ENCODE measurements at regions not wholly inside any gene's neighbourhood (a gene's known extent, or its start where the extent isn't known, plus 50 kb on each side); places are given as distances from the start of the nearest gene placed in this dataset.

DNA sequence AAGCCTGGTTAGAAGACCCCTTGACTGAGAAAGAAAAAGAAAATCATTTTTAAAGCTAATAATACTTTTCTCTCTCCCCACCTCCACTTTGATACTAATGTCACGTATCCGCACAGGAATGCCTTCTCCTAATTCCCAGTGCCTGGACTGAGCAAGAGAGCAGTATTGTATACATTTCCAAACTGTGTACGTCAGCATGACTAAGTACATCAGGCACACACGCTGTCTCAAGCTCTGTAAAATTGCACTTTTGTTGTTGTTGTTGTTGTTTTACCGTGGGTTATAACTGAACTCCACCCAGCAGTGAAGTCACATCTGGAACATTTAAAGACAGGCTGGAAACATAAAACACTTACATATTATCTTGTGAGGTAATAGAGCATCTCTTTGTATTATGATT, 407.6 kb downstream of the DNAH5 start:
- DNase-seq: no peak
- TF ChIP-seq POLR2A (IDR thresholded peaks at IDR 0.05; ENCODE audit: low read length) (no peak), GATA1 (IDR thresholded peaks at IDR 0.05; ENCODE audit: low read depth, low read length) (no peak)

DNA sequence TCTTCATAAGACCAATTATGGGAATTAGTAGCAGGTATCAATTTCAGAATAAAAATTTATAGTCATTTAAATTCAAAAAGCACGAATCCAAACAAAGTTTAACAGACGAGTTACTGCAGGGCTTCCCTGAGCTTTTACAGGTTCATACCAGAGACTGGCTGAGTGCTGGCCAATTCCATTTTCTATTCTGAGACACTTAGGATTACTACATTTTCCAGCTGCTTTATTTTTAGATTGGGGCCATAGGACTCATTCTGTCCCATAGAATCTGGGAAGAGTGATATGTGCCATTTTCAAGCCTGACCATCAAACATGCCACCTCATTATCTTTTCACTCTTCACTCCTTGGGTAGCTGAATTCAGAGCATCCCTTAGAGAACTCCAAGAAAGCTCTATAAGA, 410.7 kb downstream of the DNAH5 start:
- TF ChIP-seq GATA1 (IDR thresholded peaks at IDR 0.05; ENCODE audit: low read depth, low read length) (no peak), POLR2A (IDR thresholded peaks at IDR 0.05; ENCODE audit: low read length) (no peak)

DNA sequence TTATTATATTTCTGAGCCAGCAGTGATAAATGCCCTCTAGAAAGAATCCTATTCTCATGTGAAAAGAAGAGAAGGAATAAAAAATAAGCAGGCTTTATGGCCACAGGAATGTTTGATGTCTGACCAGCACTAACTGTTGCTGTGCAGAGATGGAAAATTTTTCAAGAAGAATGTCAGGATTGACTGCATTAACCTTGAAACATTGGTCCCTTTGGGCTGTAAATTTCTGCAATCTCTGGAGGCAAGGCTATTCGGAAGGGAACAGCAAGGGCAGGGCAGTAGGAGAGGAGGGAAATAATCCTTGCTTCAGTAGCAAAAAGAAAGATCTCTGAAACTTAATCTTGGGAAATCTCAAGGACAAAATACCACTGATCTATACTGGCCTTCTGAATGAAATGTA, 415.2 kb downstream of the DNAH5 start:
- DNase-seq: no peak
- no peak for TF ChIP-seq GATA1 (IDR thresholded peaks at IDR 0.05; ENCODE audit: low read depth, low read length)

More for the DNA sequence above, 410.7 kb downstream of the DNAH5 start:
- DNase-seq: no peak

DNA sequence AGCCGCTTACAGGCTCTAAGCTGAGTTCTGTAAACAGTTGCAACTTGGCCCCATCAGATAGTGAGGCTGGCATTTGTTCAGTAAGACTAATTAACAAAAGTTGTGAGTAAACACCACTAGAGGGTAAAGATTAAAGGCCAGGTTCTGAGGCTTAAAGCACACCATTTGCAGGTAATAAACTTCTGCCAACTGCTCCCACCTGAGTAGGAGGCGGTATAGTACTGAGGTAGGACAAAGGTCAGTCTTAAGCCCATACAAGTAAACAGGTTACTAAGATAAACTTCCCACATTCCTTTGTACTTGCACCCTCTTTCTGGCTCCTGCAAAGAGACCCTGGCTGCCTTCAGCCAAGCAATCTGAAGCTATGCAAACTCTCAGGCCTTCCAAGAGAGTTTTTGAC, 419.6 kb downstream of the DNAH5 start:
- no peak for TF ChIP-seq GATA1 (IDR thresholded peaks at IDR 0.05; ENCODE audit: low read depth, low read length)
- TF ChIP-seq POLR2A (IDR thresholded peaks at IDR 0.05; ENCODE audit: low read length): no peak
- no peak for DNase-seq

DNA sequence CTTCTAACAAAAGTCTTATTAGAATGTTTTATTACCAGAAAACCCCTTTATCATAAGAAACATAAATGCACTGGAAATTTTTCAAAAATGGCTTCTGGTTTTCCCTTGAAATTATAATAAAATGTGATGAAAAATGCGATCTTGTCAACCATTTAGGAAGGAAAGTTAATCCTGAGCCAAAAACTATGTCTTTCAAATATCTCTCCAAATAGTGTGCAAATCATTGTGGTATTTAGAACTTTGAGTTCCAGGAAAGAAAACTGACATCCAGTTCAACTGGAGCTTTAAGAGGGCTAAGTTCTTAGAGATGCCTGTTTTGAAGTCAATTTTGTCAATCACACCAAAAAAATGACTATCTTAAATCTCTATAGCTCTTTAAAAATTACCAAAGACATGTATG, 425.4 kb downstream of the DNAH5 start:
- TF ChIP-seq GATA1 (IDR thresholded peaks at IDR 0.05; ENCODE audit: low read depth, low read length): no peak
- TF ChIP-seq POLR2A (IDR thresholded peaks at IDR 0.05; ENCODE audit: low read length): no peak
- DNase-seq: no peak

DNA sequence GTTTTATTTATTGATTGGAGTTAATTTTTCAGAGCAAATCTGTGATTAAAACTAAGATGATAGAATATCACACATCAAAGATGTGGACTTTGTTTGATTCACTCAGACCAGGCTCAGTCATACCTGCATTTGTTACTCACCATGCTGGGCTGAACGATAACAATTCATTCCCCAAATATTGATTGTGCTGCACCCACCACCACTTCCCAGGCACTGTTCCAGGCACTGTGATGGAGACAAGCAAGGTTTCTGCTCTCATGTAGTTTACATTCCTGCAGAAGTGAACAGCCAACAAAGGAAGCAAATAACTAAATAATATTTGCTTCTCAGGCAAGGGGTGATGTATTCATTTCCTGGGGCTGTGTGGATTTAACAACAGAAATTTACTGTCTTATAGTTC, 428.3 kb downstream of the DNAH5 start:
- TF ChIP-seq POLR2A (IDR thresholded peaks at IDR 0.05; ENCODE audit: low read length): no peak
- no peak for TF ChIP-seq GATA1 (IDR thresholded peaks at IDR 0.05; ENCODE audit: low read depth, low read length)
- no peak for DNase-seq

DNA sequence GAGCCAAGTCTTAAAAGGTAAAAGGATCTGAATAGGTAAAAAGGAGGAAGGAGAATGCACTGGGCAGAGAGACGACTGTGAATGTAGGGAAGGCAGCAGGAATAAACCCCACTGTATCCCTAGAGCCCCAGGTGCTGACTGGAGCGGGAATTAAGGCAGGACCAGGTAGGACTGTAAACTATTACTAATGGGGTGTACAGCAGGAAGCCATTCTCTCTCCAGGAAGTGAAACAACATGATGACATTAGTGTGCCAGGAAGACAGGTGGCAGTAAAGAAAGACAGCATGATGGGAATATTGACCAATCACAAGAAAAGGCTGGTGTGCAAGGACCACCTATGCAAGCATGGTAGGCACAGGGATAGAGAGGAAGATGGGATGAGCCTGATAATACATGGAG, 433.0 kb downstream of the DNAH5 start:
- TF ChIP-seq GATA1 (IDR thresholded peaks at IDR 0.05; ENCODE audit: low read depth, low read length): no peak
- no peak for TF ChIP-seq POLR2A (IDR thresholded peaks at IDR 0.05; ENCODE audit: low read length)
- no peak for DNase-seq

DNA sequence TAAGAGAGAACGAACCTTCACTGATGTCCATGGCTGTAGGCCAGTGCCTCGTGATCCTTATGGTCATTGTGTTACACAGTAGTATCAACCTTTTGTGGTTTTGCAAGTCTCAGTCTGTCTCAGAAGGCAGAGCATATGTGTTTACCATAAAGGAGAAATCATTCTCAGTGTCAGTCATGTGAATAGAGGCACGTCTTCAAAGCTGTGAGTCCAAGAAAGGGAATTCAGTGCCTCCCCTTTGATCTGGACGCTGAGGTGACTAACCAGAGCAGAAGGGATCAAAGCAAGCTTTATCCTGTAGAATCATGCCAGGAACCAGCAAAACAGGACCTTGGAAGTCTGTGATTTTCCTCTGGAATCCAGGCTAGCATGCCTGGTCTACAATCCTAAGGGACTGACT, 433.9 kb downstream of the DNAH5 start:
- TF ChIP-seq GATA1 (IDR thresholded peaks at IDR 0.05; ENCODE audit: low read depth, low read length) (no peak), POLR2A (IDR thresholded peaks at IDR 0.05; ENCODE audit: low read length) (no peak)

DNA sequence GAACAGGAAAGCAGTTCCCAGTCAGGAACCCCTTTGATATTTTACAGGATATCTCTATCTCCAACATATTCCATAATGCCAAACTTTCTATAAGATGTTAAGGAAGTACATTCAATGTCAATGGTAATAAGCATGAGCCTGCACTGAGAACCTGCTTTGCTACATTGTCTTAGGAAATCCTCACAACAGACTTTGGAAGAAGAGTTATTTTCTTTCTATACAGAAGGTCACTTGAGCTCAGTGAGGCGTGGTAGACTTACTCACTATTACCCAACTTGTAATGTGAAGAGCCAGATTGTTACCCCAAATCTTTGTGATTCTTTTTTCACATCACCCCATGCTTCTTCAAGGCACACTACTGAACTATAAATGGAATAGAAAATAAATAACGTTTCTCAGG, 435.9 kb downstream of the DNAH5 start:
- TF ChIP-seq GATA1 (IDR thresholded peaks at IDR 0.05; ENCODE audit: low read depth, low read length): no peak
- DNase-seq: no peak

More for the DNA sequence above, 433.9 kb downstream of the DNAH5 start:
- no peak for DNase-seq

DNA sequence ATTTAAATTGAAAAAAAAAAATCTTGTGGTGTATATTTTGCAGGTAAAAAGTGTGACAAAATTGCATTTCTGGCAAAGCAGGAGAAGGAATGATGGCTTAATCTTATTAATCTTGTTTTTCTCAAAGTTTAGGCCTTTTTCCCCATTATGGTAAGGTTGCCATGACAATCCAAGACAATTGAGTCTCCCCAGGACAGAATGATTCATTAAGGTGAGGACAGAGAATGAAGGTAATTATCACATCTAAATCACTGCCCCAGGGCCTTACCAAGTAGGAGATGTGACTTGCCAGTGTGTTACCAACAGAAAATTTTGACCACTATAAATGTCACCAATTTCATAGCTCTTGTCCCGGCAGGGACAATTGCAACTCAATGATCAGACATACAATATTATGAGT, 439.2 kb downstream of the DNAH5 start:
- DNase-seq: no peak
- TF ChIP-seq POLR2A (IDR thresholded peaks at IDR 0.05; ENCODE audit: low read length) (no peak), GATA1 (IDR thresholded peaks at IDR 0.05; ENCODE audit: low read depth, low read length) (no peak)

DNA sequence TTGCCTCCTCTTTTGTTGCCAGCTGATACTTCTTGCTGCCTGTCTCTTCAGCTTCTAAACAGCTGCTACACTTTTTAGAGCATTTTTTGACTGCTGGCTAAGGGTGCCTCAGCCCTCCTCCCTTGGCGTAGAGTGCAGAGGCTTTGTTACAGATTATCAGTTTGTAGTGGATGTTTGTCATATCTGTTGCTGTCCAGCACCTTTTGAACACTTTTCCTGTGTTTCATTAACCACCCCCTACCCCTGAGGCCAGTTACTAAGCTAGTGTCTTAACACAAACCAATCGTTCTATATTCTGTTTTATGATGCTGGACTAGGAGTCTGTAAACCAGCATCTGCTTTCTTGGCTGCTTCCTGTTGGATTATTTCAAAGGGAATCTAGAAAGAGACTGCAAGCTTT, 441.5 kb downstream of the DNAH5 start:
- TF ChIP-seq POLR2A (IDR thresholded peaks at IDR 0.05; ENCODE audit: low read length) (no peak), GATA1 (IDR thresholded peaks at IDR 0.05; ENCODE audit: low read depth, low read length) (no peak)
- no peak for DNase-seq

DNA sequence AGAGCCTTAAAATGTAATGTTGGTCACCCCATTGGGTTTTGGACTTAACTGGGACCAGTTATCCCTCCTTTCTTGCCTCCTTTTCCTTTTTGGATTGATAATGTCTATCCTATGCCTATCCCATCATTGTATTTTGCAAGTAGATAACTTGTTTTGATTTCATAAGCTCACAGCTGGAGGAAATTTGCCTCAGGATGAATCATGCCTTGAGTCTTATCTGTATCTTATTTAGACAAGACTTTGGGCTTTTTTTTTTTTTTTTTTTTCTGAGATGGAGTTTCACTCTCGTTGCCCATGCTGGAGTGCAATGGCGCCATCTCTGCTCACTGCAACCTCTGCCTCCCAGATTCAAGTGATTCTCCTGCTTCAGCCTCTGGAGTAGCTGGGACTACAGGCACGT, 443.3 kb downstream of the DNAH5 start:
- TF ChIP-seq GATA1 (IDR thresholded peaks at IDR 0.05; ENCODE audit: low read depth, low read length): no peak
- TF ChIP-seq POLR2A (IDR thresholded peaks at IDR 0.05; ENCODE audit: low read length): no peak
- no peak for DNase-seq

DNA sequence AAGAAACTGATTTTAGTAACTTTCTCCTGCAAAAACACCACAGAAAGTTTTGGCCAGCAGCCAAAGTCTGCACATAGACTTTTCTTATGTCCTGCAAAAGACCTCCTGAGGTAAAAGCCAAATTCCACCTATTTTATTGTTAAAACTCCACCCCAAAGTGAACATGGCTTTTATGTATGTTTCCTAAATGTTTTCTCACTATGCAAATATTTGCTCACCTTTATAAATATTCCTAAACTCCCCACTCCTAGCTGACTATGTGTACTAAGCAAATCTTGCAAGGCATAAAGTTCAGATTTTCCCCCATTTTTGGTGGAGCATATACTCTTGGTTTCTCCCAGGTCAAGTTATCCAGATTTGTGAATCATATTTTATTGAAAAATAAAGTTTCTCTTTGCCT, 446.2 kb downstream of the DNAH5 start:
- TF ChIP-seq POLR2A (IDR thresholded peaks at IDR 0.05; ENCODE audit: low read length) (no peak), GATA1 (IDR thresholded peaks at IDR 0.05; ENCODE audit: low read depth, low read length) (no peak)
- DNase-seq: no peak

DNA sequence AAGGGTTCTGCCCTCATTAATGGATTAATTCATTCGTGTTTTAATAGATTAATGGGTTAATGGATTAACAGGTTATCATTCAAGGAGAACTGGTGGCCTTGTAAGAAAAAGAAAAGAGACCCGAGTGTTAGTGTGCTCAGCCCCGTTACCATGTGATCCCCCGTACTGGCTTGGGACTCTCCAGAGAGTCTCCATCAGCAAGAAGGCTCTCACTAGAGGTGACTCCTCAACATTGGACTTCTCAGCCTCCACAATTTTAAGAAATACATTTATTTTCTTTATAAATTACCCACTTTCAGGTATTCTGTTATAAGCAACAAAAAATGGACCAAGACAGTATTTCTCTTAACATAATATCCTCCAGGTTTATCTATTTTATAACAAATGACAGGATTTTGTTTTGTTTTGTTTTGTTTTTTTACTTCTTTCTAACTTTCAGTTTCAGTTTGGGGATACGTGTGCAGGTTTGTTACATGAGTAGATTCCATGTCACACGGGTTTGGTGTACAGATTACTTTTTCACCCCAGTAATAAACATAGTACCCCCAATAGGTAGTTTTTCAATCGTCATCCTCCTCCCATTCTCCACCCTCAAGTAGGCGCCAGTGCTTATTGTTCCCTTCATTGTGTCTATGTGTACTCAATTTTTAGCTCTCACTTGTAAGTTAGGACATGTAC, 456.1 kb downstream of the DNAH5 start:
- DNase-seq: no peak
- no peak for TF ChIP-seq POLR2A (IDR thresholded peaks at IDR 0.05; ENCODE audit: low read length)
- no peak for TF ChIP-seq GATA1 (IDR thresholded peaks at IDR 0.05; ENCODE audit: low read depth, low read length)

DNA sequence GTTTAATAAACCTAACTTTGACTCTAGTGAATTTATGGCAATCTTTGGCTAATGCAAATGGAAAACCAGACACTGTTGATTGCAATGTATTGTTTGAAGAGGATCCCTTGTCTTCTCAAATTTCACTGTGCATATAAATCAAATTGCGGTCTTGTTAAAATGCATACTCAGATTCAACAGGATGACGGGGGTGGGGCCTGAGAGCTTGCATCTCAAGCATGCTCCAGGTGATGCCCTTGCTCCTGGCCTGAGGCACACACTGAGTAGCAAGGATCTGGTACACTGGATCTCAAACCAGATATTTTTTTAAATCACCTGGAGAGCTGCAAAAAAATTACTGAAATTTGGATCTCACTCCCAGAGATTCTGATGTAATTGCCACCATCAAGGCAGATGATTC, 463.7 kb downstream of the DNAH5 start:
- no peak for TF ChIP-seq GATA1 (IDR thresholded peaks at IDR 0.05; ENCODE audit: low read depth, low read length)
- TF ChIP-seq POLR2A (IDR thresholded peaks at IDR 0.05; ENCODE audit: low read length): no peak
- no peak for DNase-seq
